ENCODE measurements at regions not wholly inside any gene's neighbourhood (a gene's known extent, or its start where the extent isn't known, plus 50 kb on each side); places are given as distances from the start of the nearest gene placed in this dataset.

- TF ChIP-seq, protein P1, sequence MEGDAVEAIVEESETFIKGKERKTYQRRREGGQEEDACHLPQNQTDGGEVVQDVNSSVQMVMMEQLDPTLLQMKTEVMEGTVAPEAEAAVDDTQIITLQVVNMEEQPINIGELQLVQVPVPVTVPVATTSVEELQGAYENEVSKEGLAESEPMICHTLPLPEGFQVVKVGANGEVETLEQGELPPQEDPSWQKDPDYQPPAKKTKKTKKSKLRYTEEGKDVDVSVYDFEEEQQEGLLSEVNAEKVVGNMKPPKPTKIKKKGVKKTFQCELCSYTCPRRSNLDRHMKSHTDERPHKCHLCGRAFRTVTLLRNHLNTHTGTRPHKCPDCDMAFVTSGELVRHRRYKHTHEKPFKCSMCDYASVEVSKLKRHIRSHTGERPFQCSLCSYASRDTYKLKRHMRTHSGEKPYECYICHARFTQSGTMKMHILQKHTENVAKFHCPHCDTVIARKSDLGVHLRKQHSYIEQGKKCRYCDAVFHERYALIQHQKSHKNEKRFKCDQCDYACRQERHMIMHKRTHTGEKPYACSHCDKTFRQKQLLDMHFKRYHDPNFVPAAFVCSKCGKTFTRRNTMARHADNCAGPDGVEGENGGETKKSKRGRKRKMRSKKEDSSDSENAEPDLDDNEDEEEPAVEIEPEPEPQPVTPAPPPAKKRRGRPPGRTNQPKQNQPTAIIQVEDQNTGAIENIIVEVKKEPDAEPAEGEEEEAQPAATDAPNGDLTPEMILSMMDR (conservative IDR thresholded peaks at IDR 0.05; ENCODE audit: control insufficient read depth, insufficient read depth, low read depth, low read length), result no peak
- no peak overlapping the region for H3K4me3 ChIP-seq (ENCODE audit: control insufficient read depth, low read depth, low read length)
- peak; percentile 12 for DNase-seq (ENCODE audit: low read depth)
Observed at GRCh38 chr10:61283481-61284221, 169.5 kb downstream of the TMEM26 start.

DNA sequence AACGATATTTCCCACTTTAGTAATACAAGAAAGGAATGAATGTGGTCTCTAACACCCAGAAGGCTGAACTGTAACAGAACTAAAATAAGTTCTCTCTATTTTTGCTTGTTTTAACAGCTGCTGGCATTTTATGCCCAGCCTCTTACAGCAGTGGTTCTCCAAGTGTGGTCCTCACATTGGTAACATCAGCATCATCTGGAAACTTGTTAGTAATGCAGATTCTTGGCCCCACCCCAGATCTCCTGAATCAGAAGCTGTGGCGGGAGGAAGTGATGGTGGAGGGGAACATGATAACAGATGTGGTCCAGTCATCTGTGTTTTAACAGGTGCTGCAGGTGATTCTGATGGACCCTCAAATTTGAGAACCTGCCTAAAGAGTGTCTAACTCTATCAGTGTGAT is 170.1 kb downstream of the TMEM26 start:
- TF ChIP-seq, protein P1 (conservative IDR thresholded peaks at IDR 0.05; ENCODE audit: control insufficient read depth, insufficient read depth, low read depth, low read length), result no peak
- no peak overlapping the region for H3K4me3 ChIP-seq (ENCODE audit: control insufficient read depth, low read depth, low read length)
- DNase-seq (ENCODE audit: low read depth), result peak; percentile 50

GRCh38 chr10:61280303-61280702 is 172.9 kb downstream of the TMEM26 start:
- no peak overlapping the region for H3K4me3 ChIP-seq (ENCODE audit: control insufficient read depth, low read depth, low read length)
- DNase-seq (ENCODE audit: low read depth), result peak; percentile 67
- TF ChIP-seq, protein P1 (conservative IDR thresholded peaks at IDR 0.05; ENCODE audit: control insufficient read depth, insufficient read depth, low read depth, low read length), result no peak

DNA sequence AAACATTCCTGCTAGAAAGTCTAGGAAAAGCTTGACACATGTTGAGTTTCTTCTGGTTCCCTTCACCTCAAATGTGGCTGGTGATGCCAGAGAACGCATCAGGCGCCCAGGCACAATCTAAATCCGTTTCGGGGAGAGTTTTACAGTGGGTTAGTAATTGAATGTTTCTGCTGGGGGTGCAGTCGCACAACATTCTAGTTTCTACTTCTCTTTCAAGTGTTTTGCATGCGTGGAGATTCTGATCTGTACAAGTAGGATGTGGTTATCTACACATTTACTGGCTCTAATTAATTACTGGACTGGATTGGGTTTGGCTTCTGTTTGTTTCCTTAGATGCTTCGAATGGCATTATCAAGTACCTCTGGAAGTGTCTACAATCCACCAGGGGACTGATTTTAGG is 173.8 kb downstream of the TMEM26 start:
- TF ChIP-seq, protein P1 (conservative IDR thresholded peaks at IDR 0.05; ENCODE audit: control insufficient read depth, insufficient read depth, low read depth, low read length), result no peak
- DNase-seq (ENCODE audit: low read depth), result no peak
- H3K4me3 ChIP-seq (ENCODE audit: control insufficient read depth, low read depth, low read length), result no peak overlapping the region

GRCh38 chr10:61278556-61278955 is 174.6 kb downstream of the TMEM26 start:
- TF ChIP-seq, protein P1 (conservative IDR thresholded peaks at IDR 0.05; ENCODE audit: control insufficient read depth, insufficient read depth, low read depth, low read length), result no peak
- no peak for DNase-seq (ENCODE audit: low read depth)
- H3K4me3 ChIP-seq (ENCODE audit: control insufficient read depth, low read depth, low read length), result no peak overlapping the region

DNA sequence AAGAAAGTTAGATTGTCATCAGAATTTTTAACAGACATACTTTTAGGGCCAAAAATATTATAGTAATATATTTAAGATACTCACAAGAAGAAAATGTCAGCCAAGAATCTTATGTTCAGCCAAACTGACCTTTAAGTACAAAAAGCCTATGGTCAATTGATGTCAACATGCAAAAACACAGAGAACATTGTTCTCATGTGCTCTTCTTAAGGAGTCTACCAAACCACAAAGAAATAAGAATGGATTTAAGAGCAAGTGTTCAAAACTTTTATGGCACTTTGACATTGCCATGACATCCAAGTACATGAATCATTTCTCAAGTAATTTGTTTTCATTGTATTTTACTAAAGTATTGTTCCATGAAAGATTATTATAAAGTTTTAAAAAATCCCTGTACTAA is 180.4 kb downstream of the TMEM26 start:
- no peak for DNase-seq (ENCODE audit: low read depth)
- no peak overlapping the region for H3K4me3 ChIP-seq (ENCODE audit: control insufficient read depth, low read depth, low read length)
- TF ChIP-seq, protein P1 (conservative IDR thresholded peaks at IDR 0.05; ENCODE audit: control insufficient read depth, insufficient read depth, low read depth, low read length), result no peak

Data from fibroblast of mammary gland (primary cell).